ENCODE measurements at regions not wholly inside any gene's neighbourhood (a gene's known extent, or its start where the extent isn't known, plus 50 kb on each side); places are given as distances from the start of the nearest gene placed in this dataset.

DNA sequence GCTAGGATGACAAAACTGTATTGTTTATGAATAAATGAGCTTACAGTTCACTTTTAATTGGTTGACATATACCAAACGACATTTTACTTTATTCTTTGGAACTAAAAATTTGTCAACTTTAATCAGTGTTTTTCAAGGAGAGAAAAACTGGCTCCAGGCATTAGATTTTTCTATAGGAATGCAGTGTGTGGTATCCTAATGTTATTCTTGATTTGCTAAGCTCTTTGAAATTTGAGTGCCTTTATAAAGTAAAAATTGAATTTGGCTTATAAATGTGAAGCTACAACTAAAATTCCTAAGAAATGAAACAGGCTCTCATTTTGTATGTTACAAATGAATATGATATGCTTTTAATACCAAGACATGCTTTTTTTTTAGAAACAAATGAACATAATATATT, 442.2 kb upstream of the TRAM1L1 start:
- no peak for TF ChIP-seq POLR2A (IDR thresholded peaks at IDR 0.05)
- TF ChIP-seq, protein P1, sequence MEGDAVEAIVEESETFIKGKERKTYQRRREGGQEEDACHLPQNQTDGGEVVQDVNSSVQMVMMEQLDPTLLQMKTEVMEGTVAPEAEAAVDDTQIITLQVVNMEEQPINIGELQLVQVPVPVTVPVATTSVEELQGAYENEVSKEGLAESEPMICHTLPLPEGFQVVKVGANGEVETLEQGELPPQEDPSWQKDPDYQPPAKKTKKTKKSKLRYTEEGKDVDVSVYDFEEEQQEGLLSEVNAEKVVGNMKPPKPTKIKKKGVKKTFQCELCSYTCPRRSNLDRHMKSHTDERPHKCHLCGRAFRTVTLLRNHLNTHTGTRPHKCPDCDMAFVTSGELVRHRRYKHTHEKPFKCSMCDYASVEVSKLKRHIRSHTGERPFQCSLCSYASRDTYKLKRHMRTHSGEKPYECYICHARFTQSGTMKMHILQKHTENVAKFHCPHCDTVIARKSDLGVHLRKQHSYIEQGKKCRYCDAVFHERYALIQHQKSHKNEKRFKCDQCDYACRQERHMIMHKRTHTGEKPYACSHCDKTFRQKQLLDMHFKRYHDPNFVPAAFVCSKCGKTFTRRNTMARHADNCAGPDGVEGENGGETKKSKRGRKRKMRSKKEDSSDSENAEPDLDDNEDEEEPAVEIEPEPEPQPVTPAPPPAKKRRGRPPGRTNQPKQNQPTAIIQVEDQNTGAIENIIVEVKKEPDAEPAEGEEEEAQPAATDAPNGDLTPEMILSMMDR (IDR thresholded peaks at IDR 0.05), result no peak

Data from gastroesophageal sphincter (tissue), 3 donors.